Loucy (cell line): ENCODE measurements at regions not wholly inside any gene's neighbourhood (a gene's known extent, or its start where the extent isn't known, plus 50 kb on each side); places are given as distances from the start of the nearest gene placed in this dataset.

ENCODE experiments used
- CTCF ChIP-seq: fragments of 200-600 bp; sonication (generic); conservative IDR thresholded peaks from 2 replicates; pipeline ENCODE4 v1.5.1; 2014; ENCODE audit warnings: mild to moderate bottlenecking, antibody characterized with exemption, low read length
- EZH2phosphoT487 ChIP-seq: fragments of 200-600 bp; IDR thresholded peaks from 2 replicates; pipeline ENCODE4 v1.6.1; 2018; ENCODE audit warnings: antibody characterized with exemption, mild to moderate bottlenecking, moderate library complexity, borderline replicate concordance

DNA sequence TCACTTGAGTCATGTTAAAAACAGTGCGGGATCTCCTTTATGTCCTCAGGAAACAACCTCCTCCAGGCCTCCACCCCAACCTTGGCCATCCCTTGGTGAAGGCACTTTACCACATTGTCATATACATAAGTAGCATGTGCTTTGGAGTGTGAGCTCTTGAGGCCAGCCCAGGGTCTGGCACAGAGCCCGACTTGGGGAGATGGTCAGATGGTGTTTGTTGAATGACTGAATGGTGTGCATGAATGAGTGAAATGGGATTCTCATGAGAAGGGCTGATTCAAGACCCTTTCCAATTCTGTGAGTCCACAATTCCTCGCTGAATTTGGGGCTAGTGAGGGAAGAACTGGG, 52.9 kb upstream of the DLK1 start:
- TF ChIP-seq CTCF (no peak), EZH2phosphoT487 (no peak)
